Small intestine (tissue), 7 donors: ENCODE measurements at regions not wholly inside any gene's neighbourhood (a gene's known extent, or its start where the extent isn't known, plus 50 kb on each side); places are given as distances from the start of the nearest gene placed in this dataset.
"Not testable (repeated sequence)": the region's sequence is repeated elsewhere in the genome, so short reads cannot be mapped to it uniquely, and the experiment has no call there.

Source experiments
- DNase-seq, 2 donors: peaks; one replicate each; pipeline versions ENCODE4 v3.0.0 to v3.0.0-alpha.2; 2013
- FAIRE-seq: peaks from 2 replicates; lab custom pipeline; 2012; peaks lifted over from hg19 to GRCh38; lab: Jason Lieb, UNC
- H3K27ac ChIP-seq, 3 donors: one replicate each; pipeline ENCODE4 v1.5.1; 2013; ENCODE audit warnings: low read length in 2 of 3, mild to moderate bottlenecking in 2 of 3, control low read depth in 1 of 3, inconsistent platforms in 1 of 3, low read depth in 1 of 3, moderate library complexity in 1 of 3
- H3K27me3 ChIP-seq, 3 donors: one replicate each; pipeline ENCODE4 v1.6.1; 2013; ENCODE audit warnings: low read length in 3 of 3, inconsistent platforms in 1 of 3; ENCODE audit not compliant: control insufficient read depth in 3 of 3, insufficient read depth in 3 of 3
- H3K36me3 ChIP-seq, 3 donors: one replicate each; pipeline ENCODE4 v1.6.1; 2013; ENCODE audit warnings: low read length in 3 of 3, inconsistent platforms in 1 of 3, low read depth in 1 of 3, mild to moderate bottlenecking in 1 of 3, moderate library complexity in 1 of 3; ENCODE audit not compliant: control insufficient read depth in 3 of 3, insufficient read depth in 2 of 3
- H3K4me1 ChIP-seq, 3 donors: one replicate each; pipeline ENCODE4 v1.6.1; 2013; ENCODE audit warnings: low read length in 2 of 3, inconsistent platforms in 1 of 3, low read depth in 1 of 3, mild to moderate bottlenecking in 1 of 3, moderate library complexity in 1 of 3; ENCODE audit not compliant: control insufficient read depth in 3 of 3, insufficient read depth in 2 of 3
- H3K4me3 ChIP-seq, 3 donors: one replicate each; pipeline ENCODE4 v1.5.1; 2013; ENCODE audit warnings: low read length in 3 of 3, control low read depth in 1 of 3, inconsistent platforms in 1 of 3, low read depth in 1 of 3, mild to moderate bottlenecking in 1 of 3, moderate library complexity in 1 of 3
- H3K9me3 ChIP-seq, 2 donors: one replicate each; pipeline ENCODE4 v1.6.1; 2013; ENCODE audit warnings: low read depth in 1 of 2, low read length in 1 of 2; ENCODE audit not compliant: control insufficient read depth in 2 of 2, insufficient read depth in 1 of 2
- WGBS, 3 donors: extraction: QIAGEN DNeasy Blood & Tissue Kit; methylation state at CpG; one replicate each; pipeline ENCODE4 v1.1.7; 2013; 5-methylcytosine and 5-hydroxymethylcytosine counted together
- donor health status: healthy with polysubstance abuse.
- donor health status: control.
- donor health status: control.
- donor health status: Bipolar disorder and iron deficiency.
- donor health status: healthy.

DNA sequence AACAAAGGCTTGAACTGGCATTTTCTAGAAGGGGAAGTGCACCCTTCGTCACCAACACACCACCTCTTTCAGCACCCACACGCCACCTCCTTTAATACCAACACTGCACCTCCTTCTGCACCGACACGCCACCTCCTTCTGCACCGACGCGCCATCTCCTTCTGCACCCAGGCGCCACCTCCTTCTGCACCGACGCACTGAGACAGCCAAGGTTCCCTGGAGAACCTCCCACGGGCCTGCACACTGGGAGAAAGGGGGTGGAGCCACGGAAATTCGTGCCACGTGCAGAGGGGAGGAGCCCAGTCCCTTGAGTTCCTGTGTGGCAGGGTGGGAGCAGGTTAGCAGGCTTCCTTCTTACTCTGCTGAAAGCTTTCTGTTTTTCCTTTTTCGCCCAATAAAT, 327.9 kb upstream of the C1orf174 start:
- no peak overlapping the region for H3K27ac ChIP-seq
- H3K9me3 ChIP-seq, result no peaks in the 10 kb centered on the region
- WGBS, 3 donors, result 61 to 74% (median 68%) methylated on average over 15 of the region's 15 CpGs
- H3K4me3 ChIP-seq, result no peak overlapping the region
- DNase-seq, result no peak
- no peak for FAIRE-seq
- no peaks in the 10 kb centered on the region for H3K36me3 ChIP-seq
- no peaks in the 10 kb centered on the region for H3K4me1 ChIP-seq
- H3K27me3 ChIP-seq, result no peaks in the 10 kb centered on the region

- H3K27ac ChIP-seq, result no peak overlapping the region
- peaks cover 1 to 9% of the 10 kb centered on the region in 2 donors for H3K9me3 ChIP-seq
- no peak overlapping the region for H3K4me3 ChIP-seq
- H3K27me3 ChIP-seq, result peaks cover 0 to 1% (median 0%) of the 10 kb centered on the region in 3 donors
- H3K4me1 ChIP-seq, result no peaks in the 10 kb centered on the region
- no peak for FAIRE-seq
- 53 to 57% (median 55%) methylated on average over 4 of the region's 4 CpGs for WGBS, 3 donors
- no peaks in the 10 kb centered on the region for H3K36me3 ChIP-seq
- DNase-seq, result no peak
Observed at GRCh38 chr1:4253935-4254334, 353.9 kb upstream of the C1orf174 start.

GRCh38 chr1:4256351-4256750, 356.3 kb upstream of the C1orf174 start:
- H3K4me1 ChIP-seq, result no peaks in the 10 kb centered on the region
- peaks cover 1 to 14% of the 10 kb centered on the region in 2 donors for H3K9me3 ChIP-seq
- H3K27ac ChIP-seq, result no peak overlapping the region
- DNase-seq, result no peak
- H3K27me3 ChIP-seq, result no peaks in the 10 kb centered on the region
- FAIRE-seq, result no peak
- 61 to 66% (median 63%) methylated on average over 4 of the region's 4 CpGs for WGBS, 3 donors
- no peaks in the 10 kb centered on the region for H3K36me3 ChIP-seq
- H3K4me3 ChIP-seq, result no peak overlapping the region

DNA sequence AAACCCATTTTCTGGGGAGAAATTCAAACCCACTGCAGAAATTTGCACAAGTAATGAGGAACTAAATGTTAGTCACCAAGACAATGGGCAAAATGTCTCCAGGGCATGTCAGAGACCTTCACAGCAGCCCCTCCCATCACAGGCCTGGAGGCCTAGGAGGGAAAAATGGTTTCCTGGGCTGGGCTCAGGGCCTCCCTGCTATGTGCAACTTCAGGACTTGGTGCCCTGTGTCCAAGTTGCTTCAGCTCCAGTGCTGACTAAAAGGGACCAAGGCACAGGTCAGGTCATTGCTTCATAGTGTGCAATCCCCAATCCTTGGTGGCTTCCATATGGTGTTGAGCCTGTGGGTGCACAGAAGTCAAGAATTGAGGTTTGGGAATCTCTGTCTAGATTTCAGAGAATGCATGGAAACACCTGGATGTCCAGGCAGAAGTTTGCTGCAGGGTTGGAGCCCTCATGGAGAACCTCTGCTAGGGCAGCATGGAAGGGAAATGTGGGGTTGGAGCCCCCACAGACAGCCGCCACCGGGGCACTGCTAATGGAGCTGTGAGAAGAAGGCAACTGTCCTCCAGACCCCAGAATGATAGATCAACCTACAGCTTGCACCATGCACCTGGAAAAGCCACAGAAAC, 358.2 kb upstream of the C1orf174 start:
- H3K9me3 ChIP-seq, result peaks cover 1 to 14% of the 10 kb centered on the region in 2 donors
- H3K4me1 ChIP-seq, DNase-seq, FAIRE-seq, H3K36me3 ChIP-seq, H3K27me3 ChIP-seq, H3K27ac ChIP-seq, H3K4me3 ChIP-seq: not testable (repeated sequence)
- WGBS, 3 donors, result 77 to 95% (median 85%) methylated on average over 2 of the region's 2 CpGs

GRCh38 chr1:4261327-4261726, 361.3 kb upstream of the C1orf174 start:
- Histone ChIP-seq H3K36me3 (no peaks in the 10 kb centered on the region), H3K27ac (no peak overlapping the region), H3K4me1 (no peaks in the 10 kb centered on the region), H3K27me3 (no peaks in the 10 kb centered on the region), H3K4me3 (no peak overlapping the region), H3K9me3 (peaks cover 1 to 14% of the 10 kb centered on the region in 2 donors)
- DNase-seq, result no peak
- WGBS, 3 donors, result 77 to 79% (median 79%) methylated on average over 2 of the region's 2 CpGs
- FAIRE-seq, result no peak

DNA sequence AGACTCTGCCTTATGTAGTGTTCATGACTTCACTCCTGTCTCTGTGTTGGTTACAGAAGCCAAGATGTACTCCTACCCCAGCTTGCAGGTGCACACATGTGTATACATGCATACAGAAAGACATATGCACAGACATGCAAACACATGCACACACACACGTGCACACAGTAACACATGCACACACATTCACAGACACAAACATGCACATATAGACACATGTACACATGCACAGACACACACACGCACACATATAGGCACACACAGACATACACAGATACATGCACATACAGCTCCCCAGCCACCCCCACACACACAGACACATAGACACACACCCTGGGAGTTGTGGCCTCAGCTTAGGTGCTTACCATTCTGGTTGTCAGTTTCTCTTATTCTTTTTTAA, 362.6 kb upstream of the C1orf174 start:
- H3K27me3 ChIP-seq, result no peaks in the 10 kb centered on the region
- H3K4me3 ChIP-seq, result no peak overlapping the region
- H3K9me3 ChIP-seq, result peaks cover 1 to 14% of the 10 kb centered on the region in 2 donors
- no peak overlapping the region for H3K27ac ChIP-seq
- 84 to 93% (median 92%) methylated on average over 2 of the region's 2 CpGs for WGBS, 3 donors
- H3K4me1 ChIP-seq, result peaks cover 0 to 1% (median 0%) of the 10 kb centered on the region in 3 donors
- DNase-seq (no peak), FAIRE-seq (no peak)
- no peaks in the 10 kb centered on the region for H3K36me3 ChIP-seq

- Histone ChIP-seq H3K27me3 (no peaks in the 10 kb centered on the region), H3K27ac (no peak overlapping the region), H3K4me1 (peaks cover 0 to 6% (median 0%) of the 10 kb centered on the region in 3 donors), H3K36me3 (no peaks in the 10 kb centered on the region), H3K9me3 (peaks cover 0 to 7% of the 10 kb centered on the region in 2 donors), H3K4me3 (no peak overlapping the region)
- DNase-seq (no peak), FAIRE-seq (no peak)
- WGBS, 3 donors, result 57 to 68% (median 60%) methylated on average over 2 of the region's 2 CpGs
Observed at GRCh38 chr1:4263699-4264098, 363.6 kb upstream of the C1orf174 start.

DNA sequence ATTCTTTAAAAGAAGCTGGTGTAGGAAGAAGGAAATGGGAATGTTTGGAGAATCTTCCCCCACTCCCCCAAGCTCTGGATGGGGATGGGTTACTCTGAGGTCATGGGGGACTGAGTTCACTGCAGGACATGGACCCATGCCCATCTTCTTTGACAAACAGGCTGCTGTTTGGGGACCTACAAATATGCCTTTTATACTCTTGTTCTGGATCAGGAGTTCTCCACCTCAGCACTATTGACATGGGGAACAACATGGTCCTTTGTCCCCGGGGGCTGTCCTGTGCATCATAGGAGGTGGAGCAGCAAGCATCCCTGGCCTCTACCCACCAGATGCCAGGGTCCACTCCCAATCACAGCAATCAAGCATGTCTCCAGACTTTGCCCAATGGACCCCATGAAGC, 365.8 kb upstream of the C1orf174 start:
- 57 to 80% (median 71%) methylated on average over 1 of the region's 1 CpG for WGBS, 3 donors

More for the DNA sequence above, 365.8 kb upstream of the C1orf174 start:
- H3K4me3 ChIP-seq, result no peak overlapping the region
- no peak overlapping the region for H3K27ac ChIP-seq
- no peaks in the 10 kb centered on the region for H3K27me3 ChIP-seq
- H3K36me3 ChIP-seq, result no peaks in the 10 kb centered on the region
- FAIRE-seq, result no peak
- H3K4me1 ChIP-seq, result peaks cover 0 to 6% (median 0%) of the 10 kb centered on the region in 3 donors
- H3K9me3 ChIP-seq, result no peaks in the 10 kb centered on the region
- no peak for DNase-seq
